Naive B cell (primary cell): ENCODE measurements at regions not wholly inside any gene's neighbourhood (a gene's known extent, or its start where the extent isn't known, plus 50 kb on each side); places are given as distances from the start of the nearest gene placed in this dataset.
"Not testable (repeated sequence)": the region's sequence is repeated elsewhere in the genome, so short reads cannot be mapped to it uniquely, and the experiment has no call there.

Experiments used
- ATAC-seq, 2 donors: fragments of 150-1000 bp; cut with Tn5 transposase; 2 replicates each; pipeline ENCODE4 v1.10.0; 2021; ENCODE audit warnings: low read depth in 2 of 2, mild to moderate bottlenecking in 2 of 2, moderate library complexity in 2 of 2
- DNase-seq: peaks from one replicate; pipeline ENCODE4 v3.0.0; 2022
- H3K27ac Mint-ChIP-seq, 6 donors: one replicate each; pipeline ENCODE4 v1.8.0; 2020 to 2022; ENCODE audit warnings: mild to moderate bottlenecking in 6 of 6, mixed read lengths in 6 of 6, moderate library complexity in 5 of 6, inconsistent platforms in 2 of 6
- H3K27me3 Mint-ChIP-seq, 3 donors: one replicate each; pipeline ENCODE4 v1.8.0; 2021 to 2022; ENCODE audit warnings: mixed read lengths in 3 of 3, mild to moderate bottlenecking in 1 of 3
- H3K36me3 Mint-ChIP-seq, 2 donors: one replicate each; pipeline ENCODE4 v1.8.0; 2020 to 2022; ENCODE audit warnings: mixed read lengths in 2 of 2, inconsistent platforms in 1 of 2, mild to moderate bottlenecking in 1 of 2
- H3K4me1 Mint-ChIP-seq, 3 donors: one replicate each; pipeline ENCODE4 v1.8.0; 2020 to 2022; ENCODE audit warnings: mixed read lengths in 3 of 3, inconsistent platforms in 1 of 3, mild to moderate bottlenecking in 1 of 3, moderate library complexity in 1 of 3
- H3K4me3 Mint-ChIP-seq, 8 donors: one replicate each; pipeline ENCODE4 v1.8.0; 2020 to 2022; ENCODE audit warnings: mild to moderate bottlenecking in 8 of 8, mixed read lengths in 8 of 8, moderate library complexity in 8 of 8, inconsistent platforms in 2 of 8
- H3K9me3 Mint-ChIP-seq, 7 donors: one replicate each; pipeline ENCODE4 v1.8.0; 2020 to 2022; ENCODE audit warnings: mixed read lengths in 7 of 7, mild to moderate bottlenecking in 5 of 7, inconsistent platforms in 2 of 7, moderate library complexity in 1 of 7

DNA sequence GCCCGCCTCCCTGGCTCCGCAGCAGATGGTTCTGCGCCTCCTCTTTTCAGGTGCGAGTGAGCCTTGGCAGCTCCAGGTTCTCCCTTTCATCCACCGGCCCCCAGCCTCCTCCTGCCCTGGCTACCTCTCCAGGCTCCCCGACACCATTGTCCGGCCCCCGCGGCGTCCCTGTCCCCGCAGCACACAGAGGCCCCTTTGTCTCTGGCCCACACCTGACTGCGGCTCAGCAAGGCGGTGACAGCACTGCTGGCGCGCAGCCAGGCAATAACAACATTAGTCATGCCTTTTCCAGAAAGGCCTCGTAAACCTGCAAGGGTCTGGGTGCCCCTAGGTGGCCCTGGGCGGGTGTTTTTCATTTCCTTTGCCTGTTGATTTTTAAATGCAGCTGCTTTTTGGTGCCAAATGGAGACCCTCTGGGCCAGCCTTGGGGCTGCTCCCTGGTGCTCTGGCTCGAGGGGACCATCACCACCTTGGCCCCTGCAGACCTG is 73.2 kb upstream of the MEDAG start:
- Mint-ChIP-seq H3K4me1 (peaks cover 0 to 5% (median 0%) of the 10 kb centered on the region in 3 donors), H3K4me3 (no peak overlapping the region), H3K9me3 (peaks cover 0 to 5% (median 0%) of the 10 kb centered on the region in 7 donors), H3K27ac (no peak overlapping the region), H3K27me3 (peaks cover 9 to 49% (median 42%) of the 10 kb centered on the region in 3 donors), H3K36me3 (no peaks in the 10 kb centered on the region)
- ATAC-seq = no peak
- DNase-seq = no peak

DNA sequence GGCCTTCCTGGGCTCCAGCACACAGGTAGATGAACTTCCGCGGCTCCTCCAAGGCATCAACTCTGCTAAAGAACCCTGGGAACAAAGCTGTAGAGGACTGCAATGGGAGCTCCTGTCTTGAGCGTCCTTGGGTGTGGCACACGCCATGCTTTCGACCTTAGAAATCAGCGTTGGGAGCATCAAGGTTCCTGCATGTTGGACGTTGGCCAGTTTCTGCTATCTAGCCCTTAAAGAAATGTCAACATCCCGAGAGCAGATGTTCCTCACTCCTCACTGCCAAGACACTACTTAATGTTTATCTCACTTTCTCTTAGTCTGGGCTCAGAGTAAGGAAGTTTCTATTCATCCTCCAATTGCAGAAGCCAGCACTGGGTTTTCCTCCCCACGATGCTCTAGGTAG is 70.6 kb upstream of the MEDAG start:
- H3K4me1 Mint-ChIP-seq = peaks cover 0 to 5% (median 0%) of the 10 kb centered on the region in 3 donors
- ATAC-seq (no peak), DNase-seq (no peak)
- H3K4me3 Mint-ChIP-seq = no peak overlapping the region
- H3K27me3 Mint-ChIP-seq = peaks cover 9 to 45% (median 36%) of the 10 kb centered on the region in 3 donors
- no peaks in the 10 kb centered on the region for H3K36me3 Mint-ChIP-seq
- no peak overlapping the region for H3K27ac Mint-ChIP-seq
- H3K9me3 Mint-ChIP-seq = peaks cover 0 to 3% (median 0%) of the 10 kb centered on the region in 7 donors

DNA sequence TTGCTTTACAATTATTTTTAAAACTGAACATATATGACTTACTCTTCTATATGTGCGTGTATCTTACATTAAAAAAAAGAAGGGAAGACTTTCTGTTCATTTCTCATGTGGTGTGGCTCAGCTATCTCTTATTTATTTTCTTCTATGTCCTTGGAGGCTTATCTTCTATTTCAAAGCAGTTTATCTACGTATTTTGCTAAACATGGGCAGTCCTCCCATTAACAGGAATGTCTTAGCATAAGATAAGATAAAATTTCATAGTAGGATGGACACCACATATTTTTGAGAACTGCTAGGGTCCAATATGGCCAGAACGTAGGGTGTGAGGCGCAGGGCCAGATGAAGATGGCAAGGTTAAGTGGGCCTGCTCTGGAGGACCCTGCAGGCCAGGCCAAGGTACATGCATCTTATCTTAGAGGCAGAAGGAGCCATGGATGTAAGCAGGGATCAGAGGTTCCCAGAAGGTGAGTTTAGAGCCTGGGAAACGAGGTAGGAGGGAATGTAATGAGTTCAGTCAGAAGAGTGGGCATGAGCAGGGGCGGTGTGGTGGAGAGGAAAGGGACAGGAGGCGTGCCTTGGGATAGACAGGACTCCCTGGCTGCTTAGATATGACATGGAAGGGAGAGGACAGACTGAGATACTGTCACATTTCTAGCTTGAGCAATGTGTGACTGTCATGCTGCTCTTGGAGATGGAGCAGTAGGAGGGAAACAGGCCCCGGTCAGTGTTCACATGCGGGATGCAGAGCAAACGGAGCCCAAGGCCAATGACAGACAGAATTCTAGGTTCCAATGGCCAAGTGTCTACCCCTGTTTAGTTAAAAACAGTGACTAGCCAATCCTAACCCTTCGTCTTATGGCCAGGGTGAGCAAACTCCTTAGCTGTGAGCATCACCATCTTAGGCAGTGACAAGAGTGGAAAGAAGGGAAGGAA is 68.6 kb upstream of the MEDAG start:
- no peaks in the 10 kb centered on the region for H3K36me3 Mint-ChIP-seq
- no peak overlapping the region for H3K4me3 Mint-ChIP-seq

GRCh38 chr13:30839636-30840035 is 66.4 kb upstream of the MEDAG start:
- H3K9me3 Mint-ChIP-seq, H3K27ac Mint-ChIP-seq, H3K36me3 Mint-ChIP-seq, H3K4me1 Mint-ChIP-seq, DNase-seq, H3K4me3 Mint-ChIP-seq, ATAC-seq: not testable (repeated sequence)
- H3K27me3 Mint-ChIP-seq = peaks cover 9 to 33% (median 26%) of the 10 kb centered on the region in 3 donors

More for the DNA sequence above, 68.6 kb upstream of the MEDAG start:
- H3K27me3 Mint-ChIP-seq = peaks cover 9 to 45% (median 36%) of the 10 kb centered on the region in 3 donors
- peaks cover 0 to 2% (median 0%) of the 10 kb centered on the region in 3 donors for H3K4me1 Mint-ChIP-seq
- DNase-seq (no peak), ATAC-seq (no peak)
- H3K9me3 Mint-ChIP-seq = peaks cover 0 to 2% (median 0%) of the 10 kb centered on the region in 7 donors
- H3K27ac Mint-ChIP-seq = peak overlapping the region in 1 of 6 donors; percentile 62

- peaks cover 0 to 3% (median 0%) of the 10 kb centered on the region in 7 donors for H3K9me3 Mint-ChIP-seq
- no peak overlapping the region for H3K4me3 Mint-ChIP-seq
- no peak overlapping the region for H3K27ac Mint-ChIP-seq
- no peaks in the 10 kb centered on the region for H3K36me3 Mint-ChIP-seq
- peaks cover 5 to 28% (median 24%) of the 10 kb centered on the region in 3 donors for H3K27me3 Mint-ChIP-seq
- ATAC-seq (no peak), DNase-seq (no peak)
- peaks cover 0 to 3% (median 2%) of the 10 kb centered on the region in 3 donors for H3K4me1 Mint-ChIP-seq
Observed at GRCh38 chr13:30840515-30840914, 65.6 kb upstream of the MEDAG start.

GRCh38 chr13:30841154-30841553 is 64.9 kb upstream of the MEDAG start:
- ATAC-seq (no peak), DNase-seq (no peak)
- Mint-ChIP-seq H3K4me1 (peaks cover 0 to 5% (median 4%) of the 10 kb centered on the region in 3 donors), H3K9me3 (peaks cover 0 to 4% (median 0%) of the 10 kb centered on the region in 7 donors), H3K27me3 (peaks cover 5 to 22% (median 17%) of the 10 kb centered on the region in 3 donors), H3K36me3 (no peaks in the 10 kb centered on the region), H3K4me3 (no peak overlapping the region), H3K27ac (no peak overlapping the region)

- H3K36me3 Mint-ChIP-seq = no peaks in the 10 kb centered on the region
- no peak overlapping the region for H3K27ac Mint-ChIP-seq
- DNase-seq (no peak), ATAC-seq (no peak)
- peaks cover 0 to 4% (median 0%) of the 10 kb centered on the region in 7 donors for H3K9me3 Mint-ChIP-seq
- no peak overlapping the region for H3K4me3 Mint-ChIP-seq
- peaks cover 0 to 5% (median 4%) of the 10 kb centered on the region in 3 donors for H3K4me1 Mint-ChIP-seq
- H3K27me3 Mint-ChIP-seq = no peaks in the 10 kb centered on the region
Observed at GRCh38 chr13:30843548-30843947, 62.5 kb upstream of the MEDAG start.

- H3K27me3 Mint-ChIP-seq = peaks cover 0 to 5% (median 0%) of the 10 kb centered on the region in 3 donors
- no peaks in the 10 kb centered on the region for H3K36me3 Mint-ChIP-seq
- peaks cover 0 to 4% (median 0%) of the 10 kb centered on the region in 7 donors for H3K9me3 Mint-ChIP-seq
- no peak overlapping the region for H3K27ac Mint-ChIP-seq
- peaks cover 0 to 5% (median 4%) of the 10 kb centered on the region in 3 donors for H3K4me1 Mint-ChIP-seq
- no peak for DNase-seq
- ATAC-seq = no peak
- no peak overlapping the region for H3K4me3 Mint-ChIP-seq
Observed at GRCh38 chr13:30844548-30845296, 61.3 kb upstream of the MEDAG start.

DNA sequence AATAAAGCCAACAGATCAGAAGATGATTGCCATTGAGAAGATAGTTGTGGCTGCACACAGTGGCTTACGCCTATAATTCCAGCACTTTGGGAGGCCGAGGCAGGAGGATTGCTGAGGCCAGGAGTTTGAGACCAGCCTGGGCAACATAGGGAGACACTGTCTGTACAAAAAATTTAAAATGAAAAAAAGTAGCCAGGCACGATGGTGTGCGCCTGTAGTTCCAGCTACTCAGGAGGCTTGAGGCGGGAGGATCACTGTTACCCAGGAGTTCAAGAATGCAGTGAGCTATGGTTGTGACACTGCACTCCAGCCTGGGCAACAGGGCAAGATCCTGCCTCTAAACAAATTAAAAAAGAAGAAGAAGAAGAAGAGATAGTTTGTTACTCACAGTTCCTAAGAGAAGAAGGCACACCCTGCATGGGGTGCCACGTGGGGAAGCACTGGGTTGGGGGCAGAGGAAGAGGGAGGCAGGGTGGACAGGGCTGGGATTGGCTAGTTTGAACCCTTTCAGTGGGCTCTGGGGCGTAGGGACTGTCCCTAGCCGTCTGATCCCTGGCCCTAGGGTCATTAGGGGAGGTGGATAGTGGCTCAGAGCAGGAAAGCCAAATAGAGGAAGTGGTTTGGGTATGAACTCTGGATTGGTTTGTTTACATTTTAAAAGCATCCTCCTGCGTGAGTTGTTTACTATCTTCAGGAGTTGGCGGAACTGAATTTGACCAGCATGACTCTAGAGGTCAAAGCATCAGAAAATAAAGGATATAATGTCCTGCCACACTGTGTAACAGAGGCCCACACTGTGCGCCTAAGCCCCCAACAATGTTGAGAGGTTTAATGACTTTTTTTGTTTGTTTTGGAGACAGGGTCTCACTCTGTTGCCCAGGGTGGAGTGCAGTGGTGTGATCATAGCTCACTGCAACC is 60.5 kb upstream of the MEDAG start:
- Mint-ChIP-seq H3K27me3 (peaks cover 4 to 6% (median 5%) of the 10 kb centered on the region in 3 donors), H3K4me1 (peaks cover 0 to 5% (median 4%) of the 10 kb centered on the region in 3 donors), H3K9me3 (peaks cover 0 to 5% (median 0%) of the 10 kb centered on the region in 7 donors), H3K4me3 (no peak overlapping the region), H3K36me3 (no peaks in the 10 kb centered on the region), H3K27ac (peak overlapping the region in 2 of 6 donors; percentile 27 to 73)
- ATAC-seq (peak; percentile 32 to 40), DNase-seq (no peak)

GRCh38 chr13:30846311-30846710 is 59.8 kb upstream of the MEDAG start:
- no peak for ATAC-seq
- Mint-ChIP-seq H3K4me3 (no peak overlapping the region), H3K27me3 (peaks cover 5 to 6% (median 5%) of the 10 kb centered on the region in 3 donors), H3K27ac (peak overlapping the region in 1 of 6 donors; percentile 20), H3K4me1 (peaks cover 0 to 5% (median 4%) of the 10 kb centered on the region in 3 donors), H3K9me3 (peaks cover 0 to 5% (median 0%) of the 10 kb centered on the region in 7 donors), H3K36me3 (no peaks in the 10 kb centered on the region)
- no peak for DNase-seq

GRCh38 chr13:30846866-30847265 is 59.2 kb upstream of the MEDAG start:
- Mint-ChIP-seq H3K4me1 (peaks cover 0 to 9% (median 4%) of the 10 kb centered on the region in 3 donors), H3K4me3 (no peak overlapping the region), H3K36me3 (no peaks in the 10 kb centered on the region), H3K27ac (no peak overlapping the region), H3K27me3 (peaks cover 5 to 6% (median 5%) of the 10 kb centered on the region in 3 donors), H3K9me3 (peaks cover 0 to 5% (median 0%) of the 10 kb centered on the region in 7 donors)
- DNase-seq (no peak), ATAC-seq (no peak)

- ATAC-seq (no peak), DNase-seq (no peak)
- H3K27ac Mint-ChIP-seq = peak overlapping the region in 2 of 6 donors; percentile 7 to 46
- no peak overlapping the region for H3K4me3 Mint-ChIP-seq
- H3K27me3 Mint-ChIP-seq = peaks cover 5 to 12% (median 5%) of the 10 kb centered on the region in 3 donors
- peaks cover 0 to 5% (median 0%) of the 10 kb centered on the region in 7 donors for H3K9me3 Mint-ChIP-seq
- H3K4me1 Mint-ChIP-seq = peaks cover 0 to 9% (median 4%) of the 10 kb centered on the region in 3 donors
- H3K36me3 Mint-ChIP-seq = no peaks in the 10 kb centered on the region
Observed at GRCh38 chr13:30847650-30848307, 58.3 kb upstream of the MEDAG start.
